SK-N-MC (cell line): ENCODE measurements at regions not wholly inside any gene's neighbourhood (a gene's known extent, or its start where the extent isn't known, plus 50 kb on each side); places are given as distances from the start of the nearest gene placed in this dataset.

Experiments used
- DNase-seq: peaks from one replicate; pipeline ENCODE4 v3.0.0-alpha.2; 2011; ENCODE audit warnings: low read depth, low spot score
- H3K27ac ChIP-seq: fragments of 200-600 bp; sonication (generic); 2 replicates; pipeline ENCODE4 v1.5.1; 2016; ENCODE audit warnings: mixed run types
- H3K36me3 ChIP-seq: fragments of 200-600 bp; sonication (generic); 2 replicates; pipeline ENCODE4 v1.6.1; 2017; ENCODE audit warnings: antibody characterized with exemption, low read length, mixed read lengths; ENCODE audit not compliant: insufficient read depth
- H3K4me3 ChIP-seq: fragments of 200-600 bp; sonication (generic); 2 replicates; pipeline ENCODE4 v1.5.1; 2016
- H3K9ac ChIP-seq: fragments of 200-600 bp; sonication (generic); 2 replicates; pipeline ENCODE4 v1.8.0; 2017; ENCODE audit warnings: mixed run types, mixed read lengths; ENCODE audit not compliant: insufficient read length
- H3K9me3 ChIP-seq: fragments of 200-600 bp; sonication (generic); 2 replicates; pipeline ENCODE4 v1.6.1; 2017; ENCODE audit warnings: low read depth, mild to moderate bottlenecking, antibody characterized with exemption, low read length, moderate library complexity, mixed read lengths
- EZH2 ChIP-seq: fragments of 200-600 bp; sonication (generic); IDR thresholded peaks from one replicate; pipeline ENCODE4 v1.6.1; 2017; ENCODE audit warnings: antibody characterized with exemption
- FOXP2 ChIP-seq: optimal IDR thresholded peaks from 2 replicates; pipeline ENCODE3; 2011; ENCODE audit warnings: mild to moderate bottlenecking, moderate library complexity; ENCODE audit not compliant: insufficient read depth; ENCODE audit errors: extremely low read length, control extremely low read depth
- POLR2AphosphoS5 ChIP-seq: IDR thresholded peaks from 2 replicates; pipeline ENCODE4 v1.6.1; 2012; ENCODE audit warnings: mild to moderate bottlenecking, low read depth, low read length, borderline replicate concordance

GRCh38 chr5:72010430-72010829, 96.8 kb upstream of the MAP1B start:
- Histone ChIP-seq H3K9me3 (no peaks in the 10 kb centered on the region), H3K27ac (no peak overlapping the region), H3K36me3 (no peaks in the 10 kb centered on the region), H3K4me3 (no peak overlapping the region), H3K9ac (no peak overlapping the region)
- no peak for DNase-seq
- TF ChIP-seq FOXP2: no peak
- TF ChIP-seq EZH2: no peak
- TF ChIP-seq POLR2AphosphoS5: no peak

- DNase-seq: no peak
- H3K27ac ChIP-seq: no peak overlapping the region
- H3K4me3 ChIP-seq: no peak overlapping the region
- H3K9me3 ChIP-seq: no peaks in the 10 kb centered on the region
- no peaks in the 10 kb centered on the region for H3K36me3 ChIP-seq
- TF ChIP-seq FOXP2 (no peak), POLR2AphosphoS5 (no peak), EZH2 (no peak)
- H3K9ac ChIP-seq: no peak overlapping the region
Observed at GRCh38 chr5:72012906-72013305, 94.4 kb upstream of the MAP1B start.

- H3K9ac ChIP-seq: no peak overlapping the region
- no peaks in the 10 kb centered on the region for H3K9me3 ChIP-seq
- no peak for TF ChIP-seq EZH2
- TF ChIP-seq POLR2AphosphoS5: no peak
- no peak for TF ChIP-seq FOXP2
- H3K36me3 ChIP-seq: no peaks in the 10 kb centered on the region
- no peak for DNase-seq
- H3K27ac ChIP-seq: no peak overlapping the region
- no peak overlapping the region for H3K4me3 ChIP-seq
Observed at GRCh38 chr5:72013766-72014624, 93.3 kb upstream of the MAP1B start.

GRCh38 chr5:72015103-72015548, 92.1 kb upstream of the MAP1B start:
- Histone ChIP-seq H3K27ac (no peak overlapping the region), H3K9me3 (no peaks in the 10 kb centered on the region), H3K36me3 (no peaks in the 10 kb centered on the region), H3K4me3 (no peak overlapping the region), H3K9ac (no peak overlapping the region)
- peak; percentile 50 for DNase-seq
- no peak for TF ChIP-seq POLR2AphosphoS5
- no peak for TF ChIP-seq EZH2
- TF ChIP-seq FOXP2: no peak

- no peak for TF ChIP-seq POLR2AphosphoS5
- no peak for TF ChIP-seq EZH2
- no peak for TF ChIP-seq FOXP2
- Histone ChIP-seq H3K9ac (no peak overlapping the region), H3K4me3 (no peak overlapping the region), H3K36me3 (no peaks in the 10 kb centered on the region), H3K9me3 (no peaks in the 10 kb centered on the region), H3K27ac (no peak overlapping the region)
- peak; percentile 53 for DNase-seq
Observed at GRCh38 chr5:72018143-72018803, 89.0 kb upstream of the MAP1B start.

- Histone ChIP-seq H3K27ac (no peak overlapping the region), H3K9me3 (no peaks in the 10 kb centered on the region), H3K9ac (no peak overlapping the region), H3K36me3 (no peaks in the 10 kb centered on the region), H3K4me3 (no peak overlapping the region)
- TF ChIP-seq FOXP2 (no peak), EZH2 (no peak), POLR2AphosphoS5 (no peak)
- DNase-seq: no peak
Observed at GRCh38 chr5:72020161-72020983, 86.9 kb upstream of the MAP1B start.

- DNase-seq: no peak
Observed at GRCh38 chr5:72021651-72022357, 85.5 kb upstream of the MAP1B start.

More at GRCh38 chr5:72021651-72022357, 85.5 kb upstream of the MAP1B start:
- Histone ChIP-seq H3K4me3 (no peak overlapping the region), H3K9ac (no peak overlapping the region), H3K9me3 (no peaks in the 10 kb centered on the region), H3K36me3 (no peaks in the 10 kb centered on the region), H3K27ac (no peak overlapping the region)
- no peak for TF ChIP-seq POLR2AphosphoS5
- TF ChIP-seq EZH2: no peak
- no peak for TF ChIP-seq FOXP2
